ENCODE measurements at regions not wholly inside any gene's neighbourhood (a gene's known extent, or its start where the extent isn't known, plus 50 kb on each side); places are given as distances from the start of the nearest gene placed in this dataset.

- TF ChIP-seq POLR2A (IDR thresholded peaks at IDR 0.05): no peak
- no peak for TF ChIP-seq CTCF (IDR thresholded peaks at IDR 0.05 in 4 of 5, conservative IDR thresholded peaks at IDR 0.05 in 1 of 5)
Observed at GRCh38 chr5:135222771-135223170, 176.3 kb downstream of the MACROH2A1 start.
